ENCODE measurements at regions not wholly inside any gene's neighbourhood (a gene's known extent, or its start where the extent isn't known, plus 50 kb on each side); places are given as distances from the start of the nearest gene placed in this dataset.
"Not testable (repeated sequence)": the region's sequence is repeated elsewhere in the genome, so short reads cannot be mapped to it uniquely, and the experiment has no call there.

GRCh38 chrX:40377684-40378083 is 203.1 kb upstream of the ATP6AP2 start:
- Histone ChIP-seq H3K36me3 (no peaks in the 10 kb centered on the region), H3K4me1 (replicated peaks) (no peaks in the 10 kb centered on the region), H3K4me3 (no peak overlapping the region), H3K27ac (no peak overlapping the region), H3K27me3 (replicated peaks) (no peaks in the 10 kb centered on the region), H3K9me3 (replicated peaks) (no peaks in the 10 kb centered on the region)
- no peak for DNase-seq (ENCODE audit: low read depth in 1 of 2, low spot score in 2 of 2)

GRCh38 chrX:40374486-40374885 is 206.3 kb upstream of the ATP6AP2 start:
- Histone ChIP-seq H3K4me3 (no peak overlapping the region), H3K27me3 (replicated peaks) (no peaks in the 10 kb centered on the region), H3K9me3 (replicated peaks) (no peaks in the 10 kb centered on the region), H3K4me1 (replicated peaks) (no peaks in the 10 kb centered on the region), H3K27ac (no peak overlapping the region), H3K36me3 (no peaks in the 10 kb centered on the region)
- no peak for DNase-seq (ENCODE audit: low read depth in 1 of 2, low spot score in 2 of 2)

GRCh38 chrX:40373641-40374040 is 207.1 kb upstream of the ATP6AP2 start:
- no peak for DNase-seq (ENCODE audit: low read depth in 1 of 2, low spot score in 2 of 2)
- Histone ChIP-seq H3K27me3 (replicated peaks) (no peaks in the 10 kb centered on the region), H3K4me1 (replicated peaks) (peaks cover 6% of the 10 kb centered on the region)

GRCh38 chrX:40373025-40373424 is 207.7 kb upstream of the ATP6AP2 start:
- H3K27me3 ChIP-seq (replicated peaks) = no peaks in the 10 kb centered on the region
- DNase-seq (ENCODE audit: low read depth in 1 of 2, low spot score in 2 of 2) = no peak

More at GRCh38 chrX:40373641-40374040, 207.1 kb upstream of the ATP6AP2 start:
- Histone ChIP-seq H3K27ac (no peak overlapping the region), H3K4me3 (no peak overlapping the region), H3K36me3 (no peaks in the 10 kb centered on the region), H3K9me3 (replicated peaks) (no peaks in the 10 kb centered on the region)

GRCh38 chrX:40371376-40371775 is 209.4 kb upstream of the ATP6AP2 start:
- no peak for DNase-seq (ENCODE audit: low read depth in 1 of 2, low spot score in 2 of 2)
- H3K27ac ChIP-seq = no peak overlapping the region
- peaks cover 27% of the 10 kb centered on the region for H3K4me1 ChIP-seq (replicated peaks)
- H3K4me3 ChIP-seq = no peak overlapping the region
- no peaks in the 10 kb centered on the region for H3K27me3 ChIP-seq (replicated peaks)
- H3K36me3 ChIP-seq = no peaks in the 10 kb centered on the region
- no peaks in the 10 kb centered on the region for H3K9me3 ChIP-seq (replicated peaks)

More at GRCh38 chrX:40373025-40373424, 207.7 kb upstream of the ATP6AP2 start:
- H3K27ac ChIP-seq = no peak overlapping the region
- H3K4me1 ChIP-seq (replicated peaks) = peaks cover 12% of the 10 kb centered on the region
- H3K9me3 ChIP-seq (replicated peaks) = no peaks in the 10 kb centered on the region
- H3K36me3 ChIP-seq = no peaks in the 10 kb centered on the region
- no peak overlapping the region for H3K4me3 ChIP-seq

- no peak overlapping the region for H3K4me3 ChIP-seq
- peaks cover 29% of the 10 kb centered on the region for H3K4me1 ChIP-seq (replicated peaks)
- no peaks in the 10 kb centered on the region for H3K27me3 ChIP-seq (replicated peaks)
- peak in 1 of 2 experiments; percentile 52 for DNase-seq (ENCODE audit: low read depth in 1 of 2, low spot score in 2 of 2)
- H3K27ac ChIP-seq = no peak overlapping the region
- H3K9me3 ChIP-seq (replicated peaks) = no peaks in the 10 kb centered on the region
- no peaks in the 10 kb centered on the region for H3K36me3 ChIP-seq
These were observed 212.1 kb upstream of the ATP6AP2 start for GRCh38 chrX:40368611-40369061.

- Histone ChIP-seq H3K36me3 (no peaks in the 10 kb centered on the region), H3K27ac (no peak overlapping the region)
- DNase-seq (ENCODE audit: low read depth in 1 of 2, low spot score in 2 of 2) = peak; percentile 34 to 45
These were observed 214.1 kb upstream of the ATP6AP2 start for GRCh38 chrX:40366661-40367060.

GRCh38 chrX:40362291-40362690 is 218.5 kb upstream of the ATP6AP2 start:
- H3K27ac ChIP-seq; DNase-seq (ENCODE audit: low read depth in 1 of 2, low spot score in 2 of 2); H3K4me3 ChIP-seq; H3K27me3 ChIP-seq (replicated peaks); H3K9me3 ChIP-seq (replicated peaks); H3K36me3 ChIP-seq: not testable (repeated sequence)
- peaks cover 11% of the 10 kb centered on the region for H3K4me1 ChIP-seq (replicated peaks)

More at GRCh38 chrX:40366661-40367060, 214.1 kb upstream of the ATP6AP2 start:
- H3K27me3 ChIP-seq (replicated peaks) = no peaks in the 10 kb centered on the region
- no peaks in the 10 kb centered on the region for H3K9me3 ChIP-seq (replicated peaks)
- H3K4me1 ChIP-seq (replicated peaks) = peaks cover 29% of the 10 kb centered on the region
- no peak overlapping the region for H3K4me3 ChIP-seq

- no peaks in the 10 kb centered on the region for H3K9me3 ChIP-seq (replicated peaks)
- no peaks in the 10 kb centered on the region for H3K4me1 ChIP-seq (replicated peaks)
- no peak overlapping the region for H3K27ac ChIP-seq
- no peaks in the 10 kb centered on the region for H3K27me3 ChIP-seq (replicated peaks)
- no peak for DNase-seq (ENCODE audit: low read depth in 1 of 2, low spot score in 2 of 2)
- H3K4me3 ChIP-seq = no peak overlapping the region
- H3K36me3 ChIP-seq = no peaks in the 10 kb centered on the region
These were observed 220.2 kb upstream of the ATP6AP2 start for GRCh38 chrX:40360557-40360956.

- no peak overlapping the region for H3K4me3 ChIP-seq
- H3K4me1 ChIP-seq (replicated peaks) = no peaks in the 10 kb centered on the region
- H3K36me3 ChIP-seq = no peaks in the 10 kb centered on the region
- no peaks in the 10 kb centered on the region for H3K9me3 ChIP-seq (replicated peaks)
- H3K27ac ChIP-seq = no peak overlapping the region
- no peak for DNase-seq (ENCODE audit: low read depth in 1 of 2, low spot score in 2 of 2)
- H3K27me3 ChIP-seq (replicated peaks) = no peaks in the 10 kb centered on the region
These were observed 221.2 kb upstream of the ATP6AP2 start for GRCh38 chrX:40359593-40359992.

GRCh38 chrX:40358994-40359393 is 221.8 kb upstream of the ATP6AP2 start:
- no peaks in the 10 kb centered on the region for H3K27me3 ChIP-seq (replicated peaks)
- no peak overlapping the region for H3K27ac ChIP-seq

GRCh38 chrX:40349251-40349650 is 231.5 kb upstream of the ATP6AP2 start:
- Histone ChIP-seq H3K27me3 (replicated peaks) (no peaks in the 10 kb centered on the region), H3K9me3 (replicated peaks) (no peaks in the 10 kb centered on the region), H3K4me3 (no peak overlapping the region), H3K4me1 (replicated peaks) (no peaks in the 10 kb centered on the region), H3K27ac (no peak overlapping the region), H3K36me3 (no peaks in the 10 kb centered on the region)
- DNase-seq (ENCODE audit: low read depth in 1 of 2, low spot score in 2 of 2) = no peak

More at GRCh38 chrX:40358994-40359393, 221.8 kb upstream of the ATP6AP2 start:
- no peaks in the 10 kb centered on the region for H3K4me1 ChIP-seq (replicated peaks)
- H3K4me3 ChIP-seq = no peak overlapping the region
- H3K36me3 ChIP-seq = no peaks in the 10 kb centered on the region
- DNase-seq (ENCODE audit: low read depth in 1 of 2, low spot score in 2 of 2) = no peak
- H3K9me3 ChIP-seq (replicated peaks) = no peaks in the 10 kb centered on the region

- no peak for DNase-seq (ENCODE audit: low read depth in 1 of 2, low spot score in 2 of 2)
- H3K4me3 ChIP-seq = no peak overlapping the region
These were observed 234.4 kb upstream of the ATP6AP2 start for GRCh38 chrX:40346379-40346778.

GRCh38 chrX:40343319-40343718 is 237.5 kb upstream of the ATP6AP2 start:
- no peaks in the 10 kb centered on the region for H3K27me3 ChIP-seq (replicated peaks)
- H3K27ac ChIP-seq = no peak overlapping the region
- H3K9me3 ChIP-seq (replicated peaks) = no peaks in the 10 kb centered on the region
- H3K4me1 ChIP-seq (replicated peaks) = no peaks in the 10 kb centered on the region
- no peak for DNase-seq (ENCODE audit: low read depth in 1 of 2, low spot score in 2 of 2)
- H3K4me3 ChIP-seq = no peak overlapping the region
- H3K36me3 ChIP-seq = no peaks in the 10 kb centered on the region

More at GRCh38 chrX:40346379-40346778, 234.4 kb upstream of the ATP6AP2 start:
- Histone ChIP-seq H3K4me1 (replicated peaks) (no peaks in the 10 kb centered on the region), H3K9me3 (replicated peaks) (no peaks in the 10 kb centered on the region), H3K36me3 (no peaks in the 10 kb centered on the region), H3K27me3 (replicated peaks) (no peaks in the 10 kb centered on the region), H3K27ac (no peak overlapping the region)

- no peak overlapping the region for H3K4me3 ChIP-seq
- no peaks in the 10 kb centered on the region for H3K9me3 ChIP-seq (replicated peaks)
- H3K27ac ChIP-seq = no peak overlapping the region
- H3K4me1 ChIP-seq (replicated peaks) = no peaks in the 10 kb centered on the region
- H3K27me3 ChIP-seq (replicated peaks) = no peaks in the 10 kb centered on the region
- H3K36me3 ChIP-seq = no peaks in the 10 kb centered on the region
- DNase-seq (ENCODE audit: low read depth in 1 of 2, low spot score in 2 of 2) = no peak
These were observed 240.7 kb upstream of the ATP6AP2 start for GRCh38 chrX:40340116-40340515.

Measured in SJSA1 (cell line).